Activated T-cell treated with anti-CD3 and anti-CD28 coated beads for 1 hour (primary cell): ENCODE measurements at regions not wholly inside any gene's neighbourhood (a gene's known extent, or its start where the extent isn't known, plus 50 kb on each side); places are given as distances from the start of the nearest gene placed in this dataset.

ENCODE experiments used
- DNase-seq: peaks from one replicate; pipeline ENCODE4 v3.0.0-alpha.2; 2020; ENCODE audit warnings: low read depth

- no peak for DNase-seq
These were observed 85.6 kb downstream of the SNAPC1 start for GRCh38 chr14:61847861-61848260.

- DNase-seq = no peak
These were observed 92.7 kb downstream of the SNAPC1 start for GRCh38 chr14:61854898-61855297.

- peak; percentile 47 for DNase-seq
These were observed 98.2 kb downstream of the SNAPC1 start for GRCh38 chr14:61860294-61860918.

GRCh38 chr14:61861320-61861865 is 99.2 kb downstream of the SNAPC1 start:
- no peak for DNase-seq

GRCh38 chr14:61864329-61864898 is 102.2 kb downstream of the SNAPC1 start:
- no peak for DNase-seq

- no peak for DNase-seq
These were observed 105.0 kb downstream of the SNAPC1 start for GRCh38 chr14:61866932-61867920.

GRCh38 chr14:61868846-61869245 is 106.6 kb downstream of the SNAPC1 start:
- DNase-seq = no peak

GRCh38 chr14:61870163-61870562 is 107.9 kb downstream of the SNAPC1 start:
- DNase-seq = no peak

GRCh38 chr14:61872452-61872851 is 110.2 kb downstream of the SNAPC1 start:
- DNase-seq = no peak

GRCh38 chr14:61875483-61875882 is 113.3 kb downstream of the SNAPC1 start:
- DNase-seq = no peak

GRCh38 chr14:61876362-61877034 is 114.3 kb downstream of the SNAPC1 start:
- no peak for DNase-seq

GRCh38 chr14:61877035-61877390 is 114.8 kb downstream of the SNAPC1 start:
- no peak for DNase-seq

- no peak for DNase-seq
These were observed 115.5 kb downstream of the SNAPC1 start for GRCh38 chr14:61877768-61878167.

- no peak for DNase-seq
These were observed 116.7 kb downstream of the SNAPC1 start for GRCh38 chr14:61878931-61879330.

- no peak for DNase-seq
These were observed 118.8 kb downstream of the SNAPC1 start for GRCh38 chr14:61881046-61881445.

GRCh38 chr14:61884711-61885110 is 122.5 kb downstream of the SNAPC1 start:
- no peak for DNase-seq

- no peak for DNase-seq
These were observed 123.2 kb downstream of the SNAPC1 start for GRCh38 chr14:61885203-61885961.

- DNase-seq = no peak
These were observed 125.4 kb downstream of the SNAPC1 start for GRCh38 chr14:61887628-61888027.

- DNase-seq = no peak
These were observed 127.7 kb downstream of the SNAPC1 start for GRCh38 chr14:61889914-61890351.

GRCh38 chr14:61891170-61891569 is 128.9 kb downstream of the SNAPC1 start:
- no peak for DNase-seq

GRCh38 chr14:61891810-61892209 is 129.6 kb downstream of the SNAPC1 start:
- DNase-seq = no peak
